ENCODE measurements at regions not wholly inside any gene's neighbourhood (a gene's known extent, or its start where the extent isn't known, plus 50 kb on each side); places are given as distances from the start of the nearest gene placed in this dataset.

DNA sequence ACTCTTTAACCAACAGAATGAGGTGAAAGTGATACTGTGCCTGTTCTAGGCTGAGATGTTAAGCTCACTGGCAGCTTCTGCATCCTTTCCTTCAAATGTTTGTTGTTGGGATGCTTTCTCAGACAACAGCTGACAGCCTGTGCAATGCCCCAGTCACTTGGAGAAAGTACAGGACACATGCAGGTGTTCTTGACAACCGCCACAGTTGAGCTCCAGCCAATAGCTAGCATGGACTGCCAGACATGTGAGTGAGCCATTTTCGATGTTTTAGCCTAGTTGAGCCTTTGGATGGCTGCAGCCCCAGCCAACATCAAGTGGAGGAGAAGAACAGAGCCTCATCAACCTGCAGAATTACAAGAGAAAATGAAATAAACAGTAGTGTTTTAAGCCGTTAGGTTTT, 94.1 kb upstream of the PPP3CA start:
- Histone ChIP-seq H3K4me2 (ENCODE audit: insufficient read depth, low read length) (no peak overlapping the region), H3K27ac (ENCODE audit: low read length) (no peak overlapping the region), H4K20me1 (ENCODE audit: insufficient read depth, low read length) (no peaks in the 10 kb centered on the region), H3K27me3 (ENCODE audit: insufficient read depth, low read length, poor library complexity) (no peaks in the 10 kb centered on the region), H3K9ac (ENCODE audit: low read depth, low read length) (no peak overlapping the region), H3K79me2 (ENCODE audit: insufficient read depth, low read length) (no peaks in the 10 kb centered on the region), H3K36me3 (ENCODE audit: insufficient read depth, low read length) (no peaks in the 10 kb centered on the region), H3K4me3 (ENCODE audit: low read depth in 1 of 2, low read length in 2 of 2) (no peak overlapping the region), H2AFZ (ENCODE audit: low read depth, low read length) (no peak overlapping the region), H3K9me3 (ENCODE audit: insufficient read depth, low read length, severe bottlenecking) (no peaks in the 10 kb centered on the region), H3K4me1 (ENCODE audit: insufficient read depth, low read length) (no peaks in the 10 kb centered on the region)
- no peak for DNase-seq
- TF ChIP-seq EZH2 (IDR thresholded peaks at IDR 0.05; ENCODE audit: borderline replicate concordance, low read depth, low read length, severe bottlenecking) = no peak
- TF ChIP-seq CTCF (IDR thresholded peaks at IDR 0.05; ENCODE audit: borderline replicate concordance, extremely low read depth, low read length, poor library complexity, severe bottlenecking) = no peak
- no peak for ATAC-seq (ENCODE audit: insufficient read depth, low read depth)

DNA sequence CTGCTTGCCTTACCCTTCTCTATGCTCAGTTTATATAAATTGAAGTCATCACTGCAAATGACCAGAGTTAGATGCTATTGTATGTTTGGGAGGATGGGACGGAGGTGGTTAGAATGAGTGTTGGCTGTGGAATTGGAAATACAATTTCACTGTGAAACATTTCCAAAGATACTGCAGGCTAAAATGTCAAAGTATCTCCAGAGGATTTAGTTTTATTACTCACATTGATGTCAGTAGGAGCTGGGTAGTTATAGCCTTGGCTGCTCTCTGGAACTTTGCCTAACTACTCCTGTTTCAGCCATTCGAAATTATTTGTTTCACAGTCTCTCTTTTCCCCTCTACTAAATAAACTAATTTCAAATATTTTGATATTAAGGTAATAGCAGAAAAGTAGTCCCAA, 92.6 kb upstream of the PPP3CA start:
- Histone ChIP-seq H3K27ac (ENCODE audit: low read length) (no peak overlapping the region), H3K79me2 (ENCODE audit: insufficient read depth, low read length) (no peaks in the 10 kb centered on the region), H3K27me3 (ENCODE audit: insufficient read depth, low read length, poor library complexity) (no peaks in the 10 kb centered on the region), H3K4me3 (ENCODE audit: low read depth in 1 of 2, low read length in 2 of 2) (no peak overlapping the region), H3K9ac (ENCODE audit: low read depth, low read length) (no peak overlapping the region), H3K4me2 (ENCODE audit: insufficient read depth, low read length) (no peak overlapping the region), H3K36me3 (ENCODE audit: insufficient read depth, low read length) (no peaks in the 10 kb centered on the region), H3K4me1 (ENCODE audit: insufficient read depth, low read length) (no peaks in the 10 kb centered on the region), H4K20me1 (ENCODE audit: insufficient read depth, low read length) (no peaks in the 10 kb centered on the region), H2AFZ (ENCODE audit: low read depth, low read length) (no peak overlapping the region), H3K9me3 (ENCODE audit: insufficient read depth, low read length, severe bottlenecking) (no peaks in the 10 kb centered on the region)
- DNase-seq (no peak), ATAC-seq (ENCODE audit: insufficient read depth, low read depth) (no peak)
- TF ChIP-seq CTCF (IDR thresholded peaks at IDR 0.05; ENCODE audit: borderline replicate concordance, extremely low read depth, low read length, poor library complexity, severe bottlenecking) (no peak), EZH2 (IDR thresholded peaks at IDR 0.05; ENCODE audit: borderline replicate concordance, low read depth, low read length, severe bottlenecking) (no peak)

- Histone ChIP-seq H3K36me3 (ENCODE audit: insufficient read depth, low read length) (no peaks in the 10 kb centered on the region), H4K20me1 (ENCODE audit: insufficient read depth, low read length) (peaks cover 10% of the 10 kb centered on the region), H3K9ac (ENCODE audit: low read depth, low read length) (no peak overlapping the region), H3K4me3 (ENCODE audit: low read depth in 1 of 2, low read length in 2 of 2) (no peak overlapping the region), H3K9me3 (ENCODE audit: insufficient read depth, low read length, severe bottlenecking) (no peaks in the 10 kb centered on the region), H2AFZ (ENCODE audit: low read depth, low read length) (no peak overlapping the region), H3K27ac (ENCODE audit: low read length) (no peak overlapping the region), H3K27me3 (ENCODE audit: insufficient read depth, low read length, poor library complexity) (no peaks in the 10 kb centered on the region), H3K79me2 (ENCODE audit: insufficient read depth, low read length) (no peaks in the 10 kb centered on the region), H3K4me2 (ENCODE audit: insufficient read depth, low read length) (no peak overlapping the region), H3K4me1 (ENCODE audit: insufficient read depth, low read length) (peaks cover 43% of the 10 kb centered on the region)
- DNase-seq = no peak
- ATAC-seq (ENCODE audit: insufficient read depth, low read depth) = no peak
- no peak for TF ChIP-seq CTCF (IDR thresholded peaks at IDR 0.05; ENCODE audit: borderline replicate concordance, extremely low read depth, low read length, poor library complexity, severe bottlenecking)
- TF ChIP-seq EZH2 (IDR thresholded peaks at IDR 0.05; ENCODE audit: borderline replicate concordance, low read depth, low read length, severe bottlenecking) = no peak
Measured at GRCh38 chr4:101421386-101421785, 74.1 kb upstream of the PPP3CA start.

- ATAC-seq (ENCODE audit: insufficient read depth, low read depth) (no peak), DNase-seq (no peak)
- no peak overlapping the region for H3K9ac ChIP-seq (ENCODE audit: low read depth, low read length)
- no peaks in the 10 kb centered on the region for H3K36me3 ChIP-seq (ENCODE audit: insufficient read depth, low read length)
- no peak overlapping the region for H2AFZ ChIP-seq (ENCODE audit: low read depth, low read length)
- H3K4me1 ChIP-seq (ENCODE audit: insufficient read depth, low read length) = peaks cover 45% of the 10 kb centered on the region
- H3K27ac ChIP-seq (ENCODE audit: low read length) = no peak overlapping the region
- TF ChIP-seq CTCF (IDR thresholded peaks at IDR 0.05; ENCODE audit: borderline replicate concordance, extremely low read depth, low read length, poor library complexity, severe bottlenecking) = no peak
- no peak for TF ChIP-seq EZH2 (IDR thresholded peaks at IDR 0.05; ENCODE audit: borderline replicate concordance, low read depth, low read length, severe bottlenecking)
- H3K79me2 ChIP-seq (ENCODE audit: insufficient read depth, low read length) = no peaks in the 10 kb centered on the region
- no peak overlapping the region for H3K4me2 ChIP-seq (ENCODE audit: insufficient read depth, low read length)
- no peak overlapping the region for H3K4me3 ChIP-seq (ENCODE audit: low read depth in 1 of 2, low read length in 2 of 2)
- H3K27me3 ChIP-seq (ENCODE audit: insufficient read depth, low read length, poor library complexity) = no peaks in the 10 kb centered on the region
- peaks cover 2% of the 10 kb centered on the region for H3K9me3 ChIP-seq (ENCODE audit: insufficient read depth, low read length, severe bottlenecking)
- peaks cover 10% of the 10 kb centered on the region for H4K20me1 ChIP-seq (ENCODE audit: insufficient read depth, low read length)
Measured at GRCh38 chr4:101420661-101421060, 73.3 kb upstream of the PPP3CA start.
